OCI-LY7 (cell line): ENCODE measurements at regions not wholly inside any gene's neighbourhood (a gene's known extent, or its start where the extent isn't known, plus 50 kb on each side); places are given as distances from the start of the nearest gene placed in this dataset.

ENCODE experiments used
- CTCF ChIP-seq: fragments of 200-600 bp; sonication (generic); conservative IDR thresholded peaks from 2 replicates; pipeline ENCODE4 v1.5.1; 2014; ENCODE audit warnings: mild to moderate bottlenecking, antibody characterized with exemption, low read length, moderate library complexity, mixed read lengths
- EZH2phosphoT487 ChIP-seq: fragments of 200-600 bp; sonication (generic); IDR thresholded peaks from 2 replicates; pipeline ENCODE4 v1.6.1; 2018; ENCODE audit warnings: low read depth, borderline replicate concordance, mild to moderate bottlenecking, mixed run types, antibody characterized with exemption, low read length, moderate library complexity, mixed read lengths

GRCh38 chr20:40811004-40811403, 122.0 kb upstream of the MAFB start:
- TF ChIP-seq CTCF, result no peak
- no peak for TF ChIP-seq EZH2phosphoT487
